HG02852 (cell line): ENCODE measurements at regions not wholly inside any gene's neighbourhood (a gene's known extent, or its start where the extent isn't known, plus 50 kb on each side); places are given as distances from the start of the nearest gene placed in this dataset.
"Not testable (repeated sequence)": the region's sequence is repeated elsewhere in the genome, so short reads cannot be mapped to it uniquely, and the experiment has no call there.

Experiments
- ATAC-seq: cut with Tn5 transposase; IDR thresholded peaks from one replicate; pipeline ENCODE4 v1.9.1; 2021; ENCODE audit warnings: mild to moderate bottlenecking, moderate library complexity; ENCODE audit not compliant: unreplicated experiment

GRCh38 chr1:815147-815922 lies 108.4 kb upstream of the SAMD11 start:
- not testable (repeated sequence) for ATAC-seq

GRCh38 chr1:817071-817599 lies 106.6 kb upstream of the SAMD11 start:
- not testable (repeated sequence) for ATAC-seq

- not testable (repeated sequence) for ATAC-seq
Observed at GRCh38 chr1:817658-818617, 105.8 kb upstream of the SAMD11 start.

GRCh38 chr1:818618-819291 lies 105.0 kb upstream of the SAMD11 start:
- no peak for ATAC-seq

GRCh38 chr1:820962-821361 lies 102.8 kb upstream of the SAMD11 start:
- ATAC-seq = no peak

GRCh38 chr1:826808-827207 lies 96.9 kb upstream of the SAMD11 start:
- peak; percentile 32 for ATAC-seq

- peak; percentile 70 for ATAC-seq
Observed at GRCh38 chr1:827211-828063, 96.3 kb upstream of the SAMD11 start.

- not testable (repeated sequence) for ATAC-seq
Observed at GRCh38 chr1:829324-829723, 94.4 kb upstream of the SAMD11 start.

- not testable (repeated sequence) for ATAC-seq
Observed at GRCh38 chr1:829932-830331, 93.8 kb upstream of the SAMD11 start.

- ATAC-seq = not testable (repeated sequence)
Observed at GRCh38 chr1:830750-831149, 93.0 kb upstream of the SAMD11 start.

GRCh38 chr1:831522-831921 lies 92.2 kb upstream of the SAMD11 start:
- ATAC-seq = no peak

GRCh38 chr1:832136-832535 lies 91.6 kb upstream of the SAMD11 start:
- ATAC-seq = no peak

GRCh38 chr1:833226-833625 lies 90.5 kb upstream of the SAMD11 start:
- not testable (repeated sequence) for ATAC-seq

- not testable (repeated sequence) for ATAC-seq
Observed at GRCh38 chr1:835509-835908, 88.2 kb upstream of the SAMD11 start.

- not testable (repeated sequence) for ATAC-seq
Observed at GRCh38 chr1:837601-838000, 86.1 kb upstream of the SAMD11 start.

GRCh38 chr1:838291-838690 lies 85.4 kb upstream of the SAMD11 start:
- not testable (repeated sequence) for ATAC-seq

GRCh38 chr1:840592-840991 lies 83.1 kb upstream of the SAMD11 start:
- not testable (repeated sequence) for ATAC-seq

GRCh38 chr1:841671-842425 lies 81.9 kb upstream of the SAMD11 start:
- not testable (repeated sequence) for ATAC-seq

- ATAC-seq = not testable (repeated sequence)
Observed at GRCh38 chr1:842799-843198, 80.9 kb upstream of the SAMD11 start.
